GM12878 (cell line): ENCODE measurements at regions not wholly inside any gene's neighbourhood (a gene's known extent, or its start where the extent isn't known, plus 50 kb on each side); places are given as distances from the start of the nearest gene placed in this dataset.

Source experiments
- ATAC-seq: fragments of 200-7000 bp; cut with Tn5 transposase; 3 replicates; pipeline ENCODE4 v1.9.1; 2020; ENCODE audit warnings: mild to moderate bottlenecking, moderate library complexity
- BruUV-seq: library from RNA; stranded (reverse); fragments of 400-500 nt; replicated peaks from 2 replicates; lab custom pipeline; 2021; lab: Mats Ljungman, UMichigan
- CTCF ChIA-PET: fragments of 300-600 bp; sonication (Branson Sonifier 250); formaldehyde crosslinking; extraction: SDS; loops from one replicate; lab custom pipeline; 2021; ENCODE audit warnings: inconsistent platforms; lab: Yijun Ruan, JAX
- POLR2A ChIA-PET: fragments of 350-600 bp; formaldehyde crosslinking; extraction: SDS; loops from one replicate; lab custom pipeline; 2021; ENCODE audit warnings: inconsistent platforms; lab: Charles Lee
- RAD21 ChIA-PET: fragments of 300-600 bp; sonication (Branson Sonifier 250); formaldehyde crosslinking; loops from one replicate; lab custom pipeline; 2023; ENCODE audit warnings: antibody characterized with exemption; ENCODE audit not compliant: unreplicated experiment; lab: Charles Lee
- SMC1A ChIA-PET: fragments of 300-600 bp; sonication (Branson Sonifier 250); formaldehyde crosslinking; loops from one replicate; lab custom pipeline; 2023; ENCODE audit not compliant: unreplicated experiment, uncharacterized antibody; lab: Charles Lee
- DNase-seq: peaks from one replicate; pipeline ENCODE4 v3.0.0-alpha.2; 2011; ENCODE audit warnings: low read depth, low spot score
- FAIRE-seq: peaks from 3 replicates; lab custom pipeline; 2011; peaks lifted over from hg19 to GRCh38; lab: Jason Lieb, UNC
- H2AFZ ChIP-seq: 2 replicates; pipeline ENCODE4 v1.6.0; 2011; ENCODE audit warnings: low read depth, low read length, control low read depth; ENCODE audit not compliant: control insufficient read depth
- H3K27ac ChIP-seq: 2 replicates; pipeline ENCODE4 v1.5.1; 2011; ENCODE audit warnings: control low read depth; ENCODE audit not compliant: control insufficient read depth, insufficient read depth
- H3K27me3 ChIP-seq, 2 experiments: replicated peaks in 1 of 2; 2 replicates each; pipeline versions ENCODE4 v1.6.0 to v1.6.1; 2011; ENCODE audit warnings: low read length in 1 of 2; ENCODE audit not compliant: control insufficient read depth in 2 of 2, insufficient read depth in 2 of 2
- H3K36me3 ChIP-seq, 2 experiments: 2 replicates each; pipeline ENCODE4 v1.5.1; 2011; ENCODE audit warnings: low read length in 1 of 2; ENCODE audit not compliant: control insufficient read depth in 2 of 2, insufficient read depth in 2 of 2
- H3K4me1 ChIP-seq: 2 replicates; pipeline ENCODE4 v1.6.1; 2011; ENCODE audit warnings: mild to moderate bottlenecking, low read length, moderate library complexity, mixed read lengths; ENCODE audit not compliant: control insufficient read depth, insufficient read depth
- H3K4me2 ChIP-seq: 2 replicates; pipeline ENCODE4 v1.6.0; 2011; ENCODE audit warnings: control low read depth; ENCODE audit not compliant: control insufficient read depth, insufficient read depth
- H3K4me3 ChIP-seq: fragments of 200-600 bp; sonication (generic); 2 replicates; pipeline ENCODE4 v1.5.1; 2016
- H3K79me2 ChIP-seq: 2 replicates; pipeline ENCODE4 v1.6.0; 2011; ENCODE audit warnings: low read length; ENCODE audit not compliant: control insufficient read depth, insufficient read depth
- H3K9ac ChIP-seq: 2 replicates; pipeline ENCODE4 v1.8.0; 2011; ENCODE audit warnings: low read length, control low read depth, mixed read lengths; ENCODE audit not compliant: control insufficient read depth, insufficient read depth
- H3K9me3 ChIP-seq: replicated peaks from 3 replicates; pipeline ENCODE4 v1.5.1; 2011; ENCODE audit warnings: mild to moderate bottlenecking, low read length; ENCODE audit not compliant: control insufficient read depth, insufficient read depth
- H4K20me1 ChIP-seq: 2 replicates; pipeline ENCODE4 v1.6.0; 2011; ENCODE audit not compliant: control insufficient read depth, insufficient read depth
- ETV6 ChIP-seq, 2 experiments: fragments of 450-650 bp in 1 of 2; IDR thresholded peaks in 1 of 2; conservative IDR thresholded peaks in 1 of 2; 2 replicates each; pipeline ENCODE4 v1.6.1; 2014; ENCODE audit warnings: antibody characterized with exemption in 1 of 2, borderline replicate concordance in 1 of 2, low read depth in 1 of 2, mild to moderate bottlenecking in 1 of 2, moderate library complexity in 1 of 2
- KLF5 ChIP-seq: fragments of 450-650 bp; IDR thresholded peaks from 2 replicates; pipeline ENCODE4 v1.6.1; 2014; ENCODE audit warnings: mild to moderate bottlenecking; ENCODE audit not compliant: partially characterized antibody
- LARP7 ChIP-seq: fragments of 450-650 bp; IDR thresholded peaks from 2 replicates; pipeline ENCODE4 v1.6.1; 2017; ENCODE audit warnings: mild to moderate bottlenecking
- MTA3 ChIP-seq: IDR thresholded peaks from 2 replicates; pipeline ENCODE4 v1.6.1; 2012; ENCODE audit warnings: low read length, inconsistent platforms, borderline replicate concordance
- MXI1 ChIP-seq: fragments of 150-350 bp; IDR thresholded peaks from 2 replicates; pipeline ENCODE4 v1.6.1; 2011; ENCODE audit warnings: low read depth, mild to moderate bottlenecking, inconsistent platforms, low read length, improper control_type of control experiment
- RELA ChIP-seq: fragments of 450-650 bp; IDR thresholded peaks from 2 replicates; pipeline ENCODE4 v1.8.0; 2014; ENCODE audit warnings: borderline replicate concordance; ENCODE audit not compliant: partially characterized antibody
- RFX5 ChIP-seq: IDR thresholded peaks from 2 replicates; pipeline ENCODE4 v1.6.1; 2011; ENCODE audit warnings: low read depth, low read length, improper control_type of control experiment
- SMC3 ChIP-seq: IDR thresholded peaks from 2 replicates; pipeline ENCODE4 v1.6.1; 2011; ENCODE audit warnings: low read length, improper control_type of control experiment, borderline replicate concordance
- USF1 ChIP-seq: IDR thresholded peaks from 2 replicates; pipeline ENCODE4 v1.6.1; 2011; ENCODE audit warnings: borderline replicate concordance, low read depth, mild to moderate bottlenecking, moderate library complexity, mixed read lengths, low read length; ENCODE audit not compliant: insufficient read depth; ENCODE audit errors: extremely low read length
- WGBS: methylation state at CpG from one replicate; pipeline ENCODE4 v1.1.6; 2016; ENCODE audit warnings: low lambda C conversion rate; ENCODE audit not compliant: insufficient replicate concordance, insufficient coverage; ENCODE audit errors: missing lambda C conversion rate; 5-methylcytosine and 5-hydroxymethylcytosine counted together
- in situ Hi-C: fragments of 300-500 bp; cut with MboI; formaldehyde crosslinking; loops from 9 replicates; pipeline ENCODE4 v1.14.3; 2018; ENCODE audit warnings: mixed read lengths
- intact Hi-C: fragments of 100-400 bp; cut with micrococcal nuclease; formaldehyde crosslinking; loops from one replicate; pipeline ENCODE4 v1.14.2; 2022; ENCODE audit not compliant: unreplicated experiment
- TF ChIP-seq, protein P1 (sequence below): fragments of 450-650 bp; IDR thresholded peaks from 2 replicates; pipeline ENCODE4 v1.6.1; 2016; ENCODE audit warnings: mild to moderate bottlenecking

GRCh38 chr6:113434641-113435040 is 422.5 kb upstream of the MARCKS start:
- Histone ChIP-seq H2AFZ (no peak overlapping the region), H3K27ac (no peak overlapping the region), H3K9ac (no peak overlapping the region), H3K9me3 (no peaks in the 10 kb centered on the region), H3K4me1 (no peaks in the 10 kb centered on the region), H3K27me3 (no peaks in the 10 kb centered on the region), H3K4me2 (no peak overlapping the region), H3K79me2 (no peaks in the 10 kb centered on the region), H3K4me3 (no peak overlapping the region), H4K20me1 (no peaks in the 10 kb centered on the region), H3K36me3 (no peaks in the 10 kb centered on the region)
- 52% methylated on average over 3 of the region's 3 CpGs for WGBS
- ChIA-PET RAD21 (interaction anchor here (1.2 kb wide), 1 partner anchor 191 kb away, joined by 3 read pairs; no protein-coding TSS in a partner anchor), POLR2A (no interaction called here), CTCF (no interaction called here), SMC1A (interaction anchor here (1.1 kb wide), 1 partner anchor 123 kb away, joined by 3 read pairs; no protein-coding TSS in a partner anchor)
- FAIRE-seq (no peak), ATAC-seq (no peak), DNase-seq (no peak)
- TF ChIP-seq LARP7 (no peak), MXI1 (no peak), KLF5 (no peak), MTA3 (no peak), SMC3 (no peak), RFX5 (no peak), RELA (no peak), ETV6 (conservative IDR thresholded peaks at IDR 0.05 in 1 of 2, IDR thresholded peaks at IDR 0.05 in 1 of 2; ENCODE audit: borderline replicate concordance in 1 of 2, low read depth in 1 of 2) (no peak), USF1 (no peak)
- TF ChIP-seq, protein P1, sequence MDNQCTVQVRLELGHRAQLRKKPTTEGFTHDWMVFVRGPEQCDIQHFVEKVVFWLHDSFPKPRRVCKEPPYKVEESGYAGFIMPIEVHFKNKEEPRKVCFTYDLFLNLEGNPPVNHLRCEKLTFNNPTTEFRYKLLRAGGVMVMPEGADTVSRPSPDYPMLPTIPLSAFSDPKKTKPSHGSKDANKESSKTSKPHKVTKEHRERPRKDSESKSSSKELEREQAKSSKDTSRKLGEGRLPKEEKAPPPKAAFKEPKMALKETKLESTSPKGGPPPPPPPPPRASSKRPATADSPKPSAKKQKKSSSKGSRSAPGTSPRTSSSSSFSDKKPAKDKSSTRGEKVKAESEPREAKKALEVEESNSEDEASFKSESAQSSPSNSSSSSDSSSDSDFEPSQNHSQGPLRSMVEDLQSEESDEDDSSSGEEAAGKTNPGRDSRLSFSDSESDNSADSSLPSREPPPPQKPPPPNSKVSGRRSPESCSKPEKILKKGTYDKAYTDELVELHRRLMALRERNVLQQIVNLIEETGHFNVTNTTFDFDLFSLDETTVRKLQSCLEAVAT, result no peak
- no TSS peak for BruUV-seq
- intact Hi-C loops, result no loop called here
- in situ Hi-C loops, result no loop called here
